NT2/D1 (cell line): ENCODE measurements at regions not wholly inside any gene's neighbourhood (a gene's known extent, or its start where the extent isn't known, plus 50 kb on each side); places are given as distances from the start of the nearest gene placed in this dataset.

ENCODE experiments used
- SUZ12 ChIP-seq: IDR thresholded peaks from 2 replicates; pipeline ENCODE4 v1.6.1; 2011; ENCODE audit not compliant: insufficient read length, insufficient read depth; ENCODE audit errors: extremely low read depth
- YY1 ChIP-seq: IDR thresholded peaks from 2 replicates; pipeline ENCODE4 v1.6.1; 2011; ENCODE audit not compliant: insufficient read length, insufficient read depth
- ZNF274 ChIP-seq: IDR thresholded peaks from 2 replicates; pipeline ENCODE4 v1.6.1; 2011; ENCODE audit warnings: mild to moderate bottlenecking, low read depth, low read length

- TF ChIP-seq ZNF274 (no peak), YY1 (no peak), SUZ12 (no peak)
Measured at GRCh38 chr16:9340526-9341256, 249.2 kb downstream of the HAPSTR1 start.
